Fibroblast of skin of abdomen (primary cell): ENCODE measurements at regions not wholly inside any gene's neighbourhood (a gene's known extent, or its start where the extent isn't known, plus 50 kb on each side); places are given as distances from the start of the nearest gene placed in this dataset.
A peak's percentile ranks its signal among the peaks of the same experiment; 100 is the strongest.
"Not testable (repeated sequence)": the region's sequence is repeated elsewhere in the genome, so short reads cannot be mapped to it uniquely, and the experiment has no call there.

Experiments used
- DNase-seq: peaks from one replicate; pipeline ENCODE4 v3.0.0-alpha.2; 2013

DNA sequence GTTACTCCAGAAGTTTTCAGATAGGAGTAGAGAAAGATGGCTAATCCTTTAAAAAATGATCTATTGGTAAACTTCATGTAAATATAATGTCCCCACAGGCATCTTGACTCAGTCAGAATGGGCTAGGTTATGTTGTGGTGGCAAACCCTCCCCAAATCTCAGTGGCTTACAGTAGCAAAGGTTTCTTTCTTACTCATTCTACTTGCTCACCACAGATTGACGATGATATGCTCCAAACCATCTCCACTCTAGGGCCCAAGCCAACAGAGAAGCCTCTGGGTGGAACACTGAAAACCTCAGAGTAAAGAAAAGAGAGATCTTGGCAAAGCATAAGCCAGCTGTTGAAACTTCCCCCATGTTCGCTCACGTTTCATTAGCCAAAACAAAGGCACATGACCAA is 146.4 kb downstream of the EMP1 start:
- peak; percentile 48 for DNase-seq

DNA sequence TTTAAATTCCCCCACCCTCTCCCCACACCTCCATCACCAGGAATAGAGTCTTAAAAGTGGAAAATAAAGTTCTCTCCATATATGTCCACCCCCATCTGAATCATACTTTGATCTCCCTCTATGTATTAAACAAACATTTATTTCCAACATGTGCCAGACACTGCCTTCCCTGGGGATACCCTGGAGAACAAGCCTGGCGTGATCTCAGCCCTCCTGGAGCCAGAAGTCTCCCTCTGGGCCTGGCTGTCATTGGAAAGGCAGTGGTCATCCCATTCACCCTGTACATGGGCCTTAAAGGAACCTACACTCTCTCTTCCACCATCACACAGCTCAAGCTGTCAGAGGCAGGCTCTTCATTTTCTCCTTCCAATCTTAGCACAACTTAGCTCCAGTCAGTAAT is 143.6 kb downstream of the EMP1 start:
- peak; percentile 21 for DNase-seq

DNA sequence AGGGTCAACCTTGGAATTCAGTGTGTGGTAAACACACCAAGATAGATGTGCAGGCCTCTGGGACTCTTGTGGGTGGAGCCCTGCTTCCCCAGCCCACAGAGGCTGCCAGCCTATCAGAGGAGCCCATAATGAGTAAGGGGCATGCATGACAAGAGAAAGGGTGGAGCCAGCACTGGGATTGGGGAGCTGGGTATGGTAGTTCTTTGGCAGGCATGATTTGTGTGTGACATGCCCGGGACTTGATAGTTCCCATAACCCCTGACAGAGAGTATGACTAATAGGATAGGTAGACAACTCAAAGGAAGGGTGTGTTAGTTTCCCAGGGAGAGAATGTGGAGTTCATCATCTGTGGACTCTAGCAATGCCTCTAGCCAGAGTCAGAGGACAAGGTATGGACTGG is 143.0 kb downstream of the EMP1 start:
- peak; percentile 52 for DNase-seq

DNA sequence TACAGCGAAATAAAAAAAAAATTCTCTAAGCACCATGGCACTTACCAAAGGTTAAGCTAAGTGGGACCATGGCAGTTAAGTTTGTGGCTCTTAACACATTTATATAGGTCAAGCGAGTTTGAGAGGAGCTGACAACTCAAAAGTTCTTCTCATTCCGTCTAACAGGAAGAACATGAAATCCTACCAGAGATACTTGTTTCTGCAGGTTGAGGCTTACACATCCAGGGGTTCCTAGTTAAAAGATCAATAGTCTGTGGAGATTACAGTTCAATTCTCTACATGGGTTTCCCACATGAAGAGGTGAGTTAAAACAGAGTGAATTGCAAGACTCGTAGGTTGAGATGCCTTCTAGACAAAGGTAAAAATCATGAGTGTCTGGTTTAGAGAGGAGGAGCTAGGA is 142.6 kb downstream of the EMP1 start:
- DNase-seq = no peak

DNA sequence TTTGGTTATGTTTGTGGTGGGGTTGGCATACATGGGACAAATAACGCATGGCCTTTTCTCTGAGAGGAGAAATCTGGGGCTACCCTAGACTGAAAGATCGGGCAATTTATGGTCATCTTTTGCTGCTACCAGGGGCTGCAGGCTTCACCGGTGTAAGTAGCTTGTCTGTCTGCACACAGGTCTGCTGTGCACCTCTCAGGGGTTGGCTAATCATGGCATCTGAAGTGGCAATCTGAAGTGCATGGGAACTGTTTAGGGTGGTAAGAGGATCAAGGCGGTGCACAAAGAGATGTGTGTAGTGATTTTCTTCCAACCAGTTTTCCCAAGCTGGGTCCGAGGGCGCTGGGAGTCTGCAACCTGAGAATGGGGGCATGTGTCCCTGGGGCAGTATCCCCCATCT is 141.3 kb downstream of the EMP1 start:
- DNase-seq = no peak

DNA sequence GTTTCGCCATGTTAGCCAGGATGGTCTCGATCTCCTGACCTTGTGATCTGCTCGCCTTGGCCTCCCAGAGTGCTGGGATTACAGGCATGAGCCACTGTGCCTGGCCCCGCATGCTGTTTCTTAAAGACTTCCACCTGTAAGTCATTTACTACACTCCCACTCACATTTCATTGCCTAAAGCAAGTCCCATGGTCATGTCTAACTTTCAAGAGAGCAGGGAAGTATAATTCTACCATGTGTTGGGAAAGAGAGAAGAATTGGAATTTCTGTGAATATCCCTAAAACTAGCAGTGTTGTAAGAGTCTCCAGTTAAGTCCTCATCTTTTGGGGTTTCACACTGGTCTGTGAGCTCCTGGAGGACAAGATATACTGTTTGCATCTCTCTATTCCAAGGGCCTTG is 139.7 kb downstream of the EMP1 start:
- DNase-seq = no peak

DNA sequence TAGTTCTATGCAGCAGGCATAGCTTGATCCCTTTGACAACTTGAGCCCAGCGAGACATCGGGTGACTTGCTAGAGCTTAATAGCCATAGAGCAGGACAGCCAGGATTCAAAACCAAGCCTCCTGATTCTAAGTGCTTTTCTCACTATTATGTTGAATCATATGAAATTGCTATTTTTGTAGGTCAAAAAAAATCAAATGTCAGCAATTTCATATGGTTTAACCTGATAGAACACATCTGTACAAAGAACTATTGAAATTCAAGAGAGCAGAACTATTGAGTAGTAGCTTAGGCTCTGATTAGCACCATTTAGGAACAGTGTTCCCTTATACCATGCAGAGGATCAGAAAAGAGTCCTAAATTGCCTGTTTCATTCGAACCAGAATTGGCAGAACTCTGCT is 132.0 kb downstream of the EMP1 start:
- no peak for DNase-seq

DNA sequence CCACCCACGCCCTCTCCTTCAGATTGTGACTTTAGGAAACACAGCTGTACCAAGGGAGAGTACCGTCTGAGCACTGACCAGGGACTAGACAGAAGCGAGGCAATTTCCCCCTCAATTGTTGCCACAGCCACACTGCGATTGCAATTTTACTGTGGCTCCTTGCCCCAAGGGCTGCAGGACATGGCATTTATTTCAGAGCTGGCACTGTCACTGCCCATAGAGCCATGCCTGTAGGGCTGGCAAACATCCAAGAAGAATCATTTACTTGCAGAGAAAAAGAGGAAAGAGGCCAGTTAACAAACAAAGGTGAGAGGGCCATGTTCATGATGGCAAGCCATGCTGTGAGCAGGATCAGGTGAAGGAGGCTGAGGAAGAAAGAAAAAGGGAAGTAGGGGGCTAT is 129.6 kb downstream of the EMP1 start:
- DNase-seq = no peak

DNA sequence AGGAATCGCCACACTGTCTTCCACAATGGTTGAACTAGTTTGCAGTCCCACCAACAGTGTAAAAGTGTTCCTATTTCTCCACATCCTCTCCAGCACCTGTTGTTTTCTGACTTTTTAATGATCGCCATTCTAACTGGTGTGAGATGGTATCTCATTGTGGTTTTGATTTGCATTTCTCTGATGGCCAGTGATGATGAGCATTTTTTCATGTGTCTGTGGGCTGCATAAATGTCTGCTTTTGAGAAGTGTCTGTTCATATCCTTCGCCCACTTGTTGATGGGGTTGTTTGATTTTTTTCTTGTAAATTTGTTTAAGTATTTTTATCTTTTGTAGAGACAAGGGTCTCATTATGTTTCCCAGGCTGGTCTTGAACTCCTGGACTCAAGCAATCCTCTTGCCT is 128.5 kb downstream of the EMP1 start:
- not testable (repeated sequence) for DNase-seq

DNA sequence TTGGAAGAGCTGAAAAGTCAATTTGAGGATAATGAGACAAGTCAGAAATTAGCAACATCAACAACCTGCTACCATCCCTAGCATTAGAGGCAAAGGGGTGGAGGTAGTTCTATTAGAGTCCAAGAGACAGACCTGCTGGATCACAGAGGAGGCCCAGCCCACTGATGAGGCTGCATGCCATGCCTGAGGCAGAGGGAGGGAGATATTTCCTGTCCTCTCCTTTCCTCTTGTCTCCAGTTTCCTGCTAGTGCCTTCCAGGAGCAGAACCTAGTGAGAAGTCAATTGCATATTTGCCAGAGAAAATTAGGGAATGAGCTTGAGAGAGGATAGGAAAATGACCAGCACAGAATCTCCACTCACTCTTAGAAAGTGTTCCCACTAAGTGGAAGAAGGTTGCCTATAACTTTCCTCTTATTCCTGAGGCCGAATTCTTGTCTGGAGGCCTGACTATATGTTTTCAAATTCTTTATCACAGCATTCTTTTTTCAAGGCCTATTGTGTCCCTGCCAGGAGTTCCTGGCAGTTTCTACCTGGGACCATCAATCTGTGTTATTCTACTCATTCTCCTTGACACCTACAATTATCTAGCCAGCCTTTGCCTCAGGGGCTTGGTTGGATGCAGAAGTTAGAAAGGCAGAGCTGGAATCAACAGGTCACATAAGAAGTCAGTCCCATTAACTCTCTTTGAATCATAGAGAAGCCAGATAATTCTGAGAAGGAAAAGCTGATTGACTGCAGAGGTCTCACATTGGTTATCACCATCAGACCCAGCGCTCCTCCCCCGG is 121.9 kb downstream of the EMP1 start:
- DNase-seq = no peak

DNA sequence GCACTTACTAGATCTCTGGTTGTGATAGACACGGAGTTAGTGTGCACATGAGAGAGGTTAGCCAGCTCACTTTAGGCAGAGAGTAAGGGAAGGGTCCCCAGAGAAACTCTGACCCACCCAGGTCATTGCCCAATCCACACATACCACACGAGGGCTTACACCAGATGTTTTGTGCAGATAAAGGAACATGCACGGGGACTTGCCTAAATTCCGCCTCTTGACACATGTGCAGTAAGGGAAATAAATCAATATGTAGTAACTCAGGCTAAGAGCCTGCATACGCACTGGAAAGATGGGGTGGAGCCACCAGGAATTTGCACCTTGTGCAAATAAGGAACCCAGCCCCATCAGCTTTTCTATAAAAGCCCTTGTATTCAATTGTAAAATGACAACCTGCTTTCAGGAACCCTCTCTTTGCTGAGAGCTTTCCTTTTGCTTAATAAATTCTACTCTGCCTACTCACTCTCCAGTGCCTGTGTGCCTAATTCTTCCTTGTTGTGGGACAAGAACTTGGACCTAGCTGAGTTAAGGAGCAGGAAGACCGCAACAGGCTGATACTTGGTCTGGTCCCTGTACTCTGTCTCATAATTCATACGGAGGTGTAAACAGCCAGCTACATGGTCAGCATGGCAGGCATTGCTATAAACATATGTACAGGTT is 120.2 kb downstream of the EMP1 start:
- DNase-seq = no peak

DNA sequence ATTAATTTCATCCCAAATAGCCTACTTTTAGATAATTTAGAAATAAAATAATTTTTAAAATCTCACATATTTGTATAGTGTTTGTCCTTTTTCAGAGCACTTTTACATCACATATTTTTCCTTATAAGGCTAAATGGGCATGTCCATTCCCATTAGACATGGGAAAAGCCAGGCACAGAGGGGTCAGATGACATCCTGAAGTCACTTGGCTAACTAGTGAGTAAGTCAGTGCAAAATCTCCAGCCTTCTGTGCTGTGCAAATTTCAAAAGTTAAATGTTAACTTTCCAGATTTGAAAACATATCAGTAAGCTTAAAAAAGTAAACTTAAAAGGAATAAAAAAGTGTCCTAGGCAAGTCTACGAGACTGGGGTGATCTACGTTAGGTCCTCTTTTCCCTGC is 117.4 kb downstream of the EMP1 start:
- no peak for DNase-seq

DNA sequence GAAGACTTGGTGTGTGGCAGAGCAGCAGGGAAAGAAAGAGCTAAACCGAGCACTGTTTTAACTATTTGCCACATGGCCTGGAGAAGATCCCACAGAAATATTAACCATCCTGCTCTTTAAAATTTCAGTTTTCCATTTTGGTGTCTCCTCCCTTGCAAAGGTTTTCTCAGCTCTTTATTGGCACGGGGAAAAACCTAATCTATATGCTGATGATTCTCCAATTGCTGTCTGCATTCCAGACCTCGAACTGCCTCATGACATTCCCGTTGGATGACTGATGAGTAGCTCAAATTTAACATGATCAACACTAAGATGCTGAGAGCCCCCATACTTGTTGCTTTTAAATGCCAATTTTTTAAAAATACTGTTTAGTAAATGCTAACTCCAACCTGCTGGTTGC is 115.0 kb downstream of the EMP1 start:
- DNase-seq = peak; percentile 8

DNA sequence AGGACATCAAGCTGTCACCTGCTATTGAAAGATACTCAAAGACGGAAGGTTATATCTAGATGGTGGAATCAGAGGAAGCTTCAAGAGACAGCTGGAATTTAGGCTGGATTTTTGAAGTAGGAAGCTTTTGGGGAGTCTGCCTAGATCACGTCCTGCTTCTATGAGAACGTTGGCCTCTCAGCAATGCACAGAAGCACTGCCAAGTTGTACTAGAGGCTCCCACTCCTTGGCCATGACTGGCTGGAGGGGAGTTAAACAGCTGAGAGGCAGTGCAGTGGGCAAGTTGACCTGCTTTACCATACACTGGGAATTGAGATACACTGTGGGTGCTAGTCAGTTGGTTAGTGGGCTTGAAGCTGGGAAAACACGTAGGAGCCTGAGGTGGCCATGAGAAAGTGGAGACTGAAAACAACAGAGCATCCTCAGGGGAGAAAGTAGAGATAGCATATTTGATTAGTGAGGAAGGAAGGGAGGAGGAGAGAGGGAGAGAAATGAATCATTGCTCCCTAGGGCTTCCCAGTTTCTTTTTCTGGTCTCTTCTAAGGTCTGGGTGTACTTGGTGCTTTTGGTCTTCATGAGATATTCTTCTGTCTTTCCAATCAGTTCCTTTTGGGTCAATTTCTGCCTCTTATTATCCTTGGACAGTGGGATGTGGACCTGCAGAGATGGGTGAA is 110.8 kb downstream of the EMP1 start:
- DNase-seq = no peak

DNA sequence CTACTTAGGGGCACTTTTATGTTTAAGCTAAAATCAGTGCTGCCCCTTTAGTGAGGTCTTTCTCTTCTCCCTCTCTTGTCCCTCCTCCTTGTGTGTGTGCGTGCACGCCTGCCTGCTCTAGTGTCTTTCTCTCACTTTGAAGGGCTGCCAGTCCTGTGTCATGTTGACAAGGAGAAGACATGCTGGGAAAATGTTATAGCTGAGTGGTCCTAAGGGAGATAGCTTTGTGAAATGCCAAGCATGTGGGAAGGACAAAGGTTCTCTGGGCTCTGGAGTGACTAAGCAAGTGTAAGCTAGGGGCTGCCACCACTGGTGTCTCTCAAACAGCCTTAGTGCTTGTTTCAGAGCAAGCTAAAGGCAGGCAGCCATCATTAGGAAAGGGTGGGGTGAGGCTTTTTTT is 108.4 kb downstream of the EMP1 start:
- no peak for DNase-seq

DNA sequence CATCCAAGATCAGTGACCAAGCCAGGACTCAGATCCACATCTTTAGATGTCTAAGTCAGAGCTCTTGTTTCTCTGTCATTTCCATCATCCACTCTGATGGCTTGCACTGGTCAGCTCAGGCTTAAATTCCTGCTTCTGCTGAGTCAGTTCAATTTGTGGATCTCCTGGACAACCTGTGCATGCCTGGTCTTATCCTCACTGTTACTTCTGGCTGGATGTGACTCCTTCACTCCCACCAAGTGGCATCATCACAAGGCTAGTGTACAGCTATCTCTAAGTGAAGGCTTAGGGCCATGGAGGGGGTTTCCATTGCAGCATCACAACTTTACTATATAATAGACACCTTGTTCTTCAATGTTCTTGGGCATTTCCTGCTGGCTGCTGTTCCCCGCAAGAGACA is 102.9 kb downstream of the EMP1 start:
- DNase-seq = no peak

DNA sequence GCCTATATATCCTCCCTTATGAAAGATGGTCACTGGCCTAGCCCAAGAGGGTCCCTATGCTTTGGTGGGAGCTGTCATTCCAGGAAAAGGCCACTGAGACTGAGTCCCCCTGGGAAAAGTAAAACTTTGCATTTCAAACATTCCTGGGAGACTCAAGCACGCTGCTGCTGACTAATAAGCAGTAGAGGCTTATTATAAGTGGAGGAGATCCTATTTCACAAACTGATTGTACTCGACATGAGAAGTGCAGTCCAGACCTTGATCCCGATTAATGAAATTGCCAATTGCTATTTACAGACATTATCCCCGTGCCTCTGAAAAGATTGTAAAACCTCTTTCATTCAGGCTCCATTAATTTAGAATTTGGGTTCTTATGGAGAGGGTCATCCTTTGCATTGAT is 96.6 kb downstream of the EMP1 start:
- peak; percentile 45 for DNase-seq

DNA sequence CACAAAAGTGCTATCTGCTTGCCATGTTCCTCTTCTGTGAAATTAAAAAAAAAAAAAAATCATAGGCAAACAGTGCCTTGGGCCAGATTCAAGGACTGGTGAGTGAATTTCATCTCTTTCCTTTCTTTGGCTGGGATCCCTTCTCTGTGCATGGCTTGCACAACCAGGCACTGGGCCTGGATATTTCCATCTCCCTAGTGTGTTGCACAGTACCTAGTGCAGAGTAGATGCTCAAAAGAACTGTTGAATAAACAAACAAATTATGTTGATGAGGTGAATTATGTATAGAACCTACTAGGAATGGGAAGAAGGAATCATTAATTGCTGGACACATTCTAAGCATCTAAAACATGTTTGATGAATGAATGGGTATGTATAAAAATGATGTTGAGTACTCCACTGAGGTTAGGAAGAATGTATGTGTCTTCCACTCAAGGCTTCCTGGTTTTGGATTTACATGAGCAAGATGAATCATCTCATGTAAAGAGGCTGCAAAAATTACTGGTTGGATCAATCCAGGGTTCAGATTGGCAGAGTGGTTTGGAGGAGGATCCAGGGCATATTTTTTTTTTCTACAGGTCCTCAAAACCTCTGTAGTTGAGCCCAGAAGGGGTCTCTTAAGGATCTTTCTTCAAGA is 93.2 kb downstream of the EMP1 start:
- peak; percentile 68 for DNase-seq

DNA sequence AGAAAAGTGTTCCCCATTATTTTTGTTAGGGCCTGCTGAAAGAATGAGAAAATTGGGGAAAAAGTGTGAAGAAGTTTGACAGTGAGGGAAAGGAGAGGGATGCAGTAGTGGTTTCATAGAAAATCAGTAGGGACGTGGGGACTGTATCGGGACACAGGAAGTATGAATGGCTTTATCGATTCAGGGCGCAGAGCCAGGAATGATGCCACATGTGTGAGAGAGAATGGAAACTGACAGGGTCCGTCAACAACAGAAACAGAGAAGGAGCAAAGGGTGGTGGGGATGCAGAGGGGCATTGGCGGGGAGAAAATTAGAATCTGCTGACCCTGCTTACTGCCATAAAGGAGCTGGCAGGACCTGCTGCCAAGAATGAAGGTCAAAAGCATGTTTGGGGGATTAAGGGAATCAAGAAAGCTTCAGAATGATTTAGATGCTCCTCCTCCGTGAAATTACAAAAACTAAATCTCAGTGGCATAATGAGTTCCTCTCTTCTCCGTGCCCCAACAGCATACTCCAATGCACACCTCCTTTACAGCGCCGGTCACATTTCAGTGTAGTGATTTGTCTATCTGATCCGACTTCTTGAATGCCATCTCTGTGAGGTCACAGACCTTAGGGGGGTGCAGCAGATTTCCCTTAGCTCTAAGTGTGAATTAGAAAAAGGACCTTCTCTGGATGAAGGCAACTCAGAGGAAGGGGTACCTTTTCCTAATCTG is 92.6 kb downstream of the EMP1 start:
- peak; percentile 55 for DNase-seq

DNA sequence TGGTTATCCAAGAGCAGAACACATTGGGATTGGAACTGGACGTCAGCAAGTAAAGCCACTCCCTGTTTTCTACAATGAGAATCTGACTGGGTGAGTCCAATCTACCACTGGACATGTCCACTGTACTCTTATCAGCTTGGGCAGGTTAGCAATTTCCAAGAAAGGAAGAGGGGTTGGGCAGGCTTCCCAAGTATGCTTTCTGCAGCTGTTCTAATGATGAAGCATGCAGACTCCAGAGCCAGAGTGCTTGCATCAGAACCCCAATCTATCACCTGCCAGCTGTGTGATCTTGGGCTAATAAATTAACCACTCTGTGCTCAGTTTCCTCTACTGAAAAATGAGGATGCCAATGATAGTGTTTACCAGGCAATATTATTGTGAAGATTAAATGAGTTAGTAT is 92.0 kb downstream of the EMP1 start:
- peak; percentile 35 for DNase-seq

DNA sequence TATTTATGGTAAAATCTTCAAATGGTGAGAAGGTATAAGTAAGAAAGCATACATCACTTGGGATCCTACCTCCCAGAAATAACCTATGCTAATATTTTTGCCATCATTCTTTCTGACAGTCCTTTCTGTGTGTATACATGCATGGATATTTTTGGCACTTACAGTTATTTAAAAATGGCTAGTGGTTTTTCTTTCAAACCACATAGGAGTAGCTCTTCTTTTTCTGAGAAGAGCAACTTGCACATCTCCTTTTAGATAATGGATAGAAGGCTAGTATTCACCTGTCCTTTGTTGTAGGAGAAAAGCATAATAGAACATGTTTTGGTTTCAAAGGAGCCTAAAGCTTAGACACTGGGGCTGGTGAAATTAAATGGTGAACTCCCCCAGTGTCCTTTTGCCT is 87.3 kb downstream of the EMP1 start:
- no peak for DNase-seq

DNA sequence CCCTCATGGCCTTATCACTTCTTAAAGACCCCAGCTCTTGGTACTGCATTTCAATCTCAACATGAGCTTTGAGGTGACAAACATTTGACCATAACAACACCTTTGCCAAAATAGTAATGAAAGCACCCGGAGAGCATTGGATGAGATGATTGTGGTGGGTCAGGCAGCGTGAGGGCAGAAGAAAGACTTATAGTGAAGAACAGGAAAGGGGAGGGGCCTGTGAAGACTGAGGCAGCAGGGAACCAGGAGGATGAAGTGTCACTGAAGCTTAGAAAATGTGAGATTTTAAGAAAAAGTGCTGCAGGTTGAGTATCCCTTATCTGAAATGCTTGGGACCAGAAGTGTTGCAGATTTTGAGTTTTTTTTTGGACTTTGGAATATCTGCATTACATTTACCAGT is 86.3 kb downstream of the EMP1 start:
- DNase-seq = no peak
